AG04449 (cell line): ENCODE measurements at regions not wholly inside any gene's neighbourhood (a gene's known extent, or its start where the extent isn't known, plus 50 kb on each side); places are given as distances from the start of the nearest gene placed in this dataset.
"Not testable (repeated sequence)": the region's sequence is repeated elsewhere in the genome, so short reads cannot be mapped to it uniquely, and the experiment has no call there.

Experiments
- CTCF ChIA-PET: fragments of 350-600 bp; formaldehyde crosslinking; extraction: SDS; loops from one replicate; lab custom pipeline; 2021; ENCODE audit warnings: antibody characterized with exemption; lab: Yijun Ruan, JAX
- POLR2A ChIA-PET: fragments of 400-600, 350-600 bp; formaldehyde crosslinking; extraction: SDS; loops from one replicate; lab custom pipeline; 2020; ENCODE audit warnings: antibody characterized with exemption, inconsistent platforms; lab: Yijun Ruan, JAX
- DNase-seq: peaks from one replicate; pipeline ENCODE4 v3.0.0-alpha.2; 2010; ENCODE audit warnings: low read depth, low spot score
- H3K4me3 ChIP-seq: 2 replicates; pipeline ENCODE4 v1.5.1; 2011; ENCODE audit warnings: low read depth, mild to moderate bottlenecking, control low read depth, low read length
- CTCF ChIP-seq: IDR thresholded peaks from one replicate; pipeline ENCODE4 v1.5.1; 2011; ENCODE audit warnings: mild to moderate bottlenecking, moderate library complexity, low read length, control low read depth, inconsistent platforms; ENCODE audit not compliant: insufficient read depth; ENCODE audit errors: missing control alignments

GRCh38 chr11:3476937-3477885 is 98.3 kb upstream of the ZNF195 start:
- H3K4me3 ChIP-seq, POLR2A ChIA-PET: not testable (repeated sequence)
- DNase-seq = peak; percentile 0
- CTCF ChIA-PET = interaction anchor here (1.4 to 3.8 kb wide), 3 partner anchors 132 to 184 kb away, joined by 3 to 31 read pairs (median 3); no protein-coding TSS in a partner anchor

GRCh38 chr11:3476084-3476936 is 97.4 kb upstream of the ZNF195 start:
- DNase-seq, H3K4me3 ChIP-seq, POLR2A ChIA-PET: not testable (repeated sequence)
- CTCF ChIA-PET = interaction anchor here (0.6 to 3.8 kb wide), 4 partner anchors 133 to 375 kb away, joined by 3 to 31 read pairs (median 3); no protein-coding TSS in a partner anchor

- H3K4me3 ChIP-seq, CTCF ChIA-PET, DNase-seq, POLR2A ChIA-PET: not testable (repeated sequence)
These were observed 90.0 kb upstream of the ZNF195 start for GRCh38 chr11:3468963-3469362.

- POLR2A ChIA-PET, CTCF ChIA-PET, DNase-seq, H3K4me3 ChIP-seq: not testable (repeated sequence)
These were observed 88.7 kb upstream of the ZNF195 start for GRCh38 chr11:3467599-3467998.

- DNase-seq, H3K4me3 ChIP-seq, POLR2A ChIA-PET: not testable (repeated sequence)
- CTCF ChIA-PET = interaction anchor here (0.9 kb wide), 1 partner anchor 126 kb away, joined by 3 read pairs; no protein-coding TSS in a partner anchor
These were observed 76.7 kb upstream of the ZNF195 start for GRCh38 chr11:3455666-3456065.

GRCh38 chr11:3454844-3455243 is 75.9 kb upstream of the ZNF195 start:
- CTCF ChIA-PET, H3K4me3 ChIP-seq, DNase-seq, POLR2A ChIA-PET: not testable (repeated sequence)
- TF ChIP-seq CTCF = peak; percentile 15

- CTCF ChIA-PET = interaction anchor here (0.7 to 1.2 kb wide), 2 partner anchors 156 to 388 kb away, joined by 4 to 10 read pairs; partner anchors contain the start of gene RHOG
- not testable (repeated sequence) for H3K4me3 ChIP-seq, DNase-seq
- POLR2A ChIA-PET = interaction anchor here (0.6 kb wide), 1 partner anchor 15 kb away, joined by 3 read pairs; no protein-coding TSS in a partner anchor
These were observed 74.8 kb upstream of the ZNF195 start for GRCh38 chr11:3453596-3454256.

GRCh38 chr11:3450822-3451221 is 71.9 kb upstream of the ZNF195 start:
- H3K4me3 ChIP-seq, DNase-seq, POLR2A ChIA-PET, CTCF ChIA-PET: not testable (repeated sequence)

GRCh38 chr11:3445535-3445934 is 66.6 kb upstream of the ZNF195 start:
- CTCF ChIA-PET, H3K4me3 ChIP-seq, POLR2A ChIA-PET, DNase-seq: not testable (repeated sequence)

GRCh38 chr11:3444420-3444744 is 65.4 kb upstream of the ZNF195 start:
- H3K4me3 ChIP-seq, CTCF ChIA-PET, POLR2A ChIA-PET, DNase-seq: not testable (repeated sequence)

- H3K4me3 ChIP-seq, POLR2A ChIA-PET, CTCF ChIA-PET, DNase-seq: not testable (repeated sequence)
These were observed 64.9 kb upstream of the ZNF195 start for GRCh38 chr11:3443700-3444419.

GRCh38 chr11:3437441-3437840 is 58.5 kb upstream of the ZNF195 start:
- CTCF ChIA-PET, POLR2A ChIA-PET, DNase-seq, H3K4me3 ChIP-seq: not testable (repeated sequence)
